Activated naive CD8-positive, alpha-beta T cell treated with anti-CD3 and anti-CD28 coated beads, Interleukin-2, amount 10 ng/mL, durations not matched to agents 7 days and 5 days (primary cell): ENCODE measurements at regions not wholly inside any gene's neighbourhood (a gene's known extent, or its start where the extent isn't known, plus 50 kb on each side); places are given as distances from the start of the nearest gene placed in this dataset.

Experiments
- ATAC-seq: fragments of 150-1000 bp; cut with Tn5 transposase; one replicate; pipeline ENCODE4 v1.10.0; 2021; ENCODE audit warnings: low read depth, moderate library complexity
- POLR2A ChIA-PET: fragments of 350-600 bp; sonication (Branson Sonifier 250); formaldehyde crosslinking; loops from one replicate; lab custom pipeline; 2021; ENCODE audit warnings: antibody characterized with exemption; lab: Charles Lee
- DNase-seq: peaks from one replicate; pipeline ENCODE4 v3.0.0; 2021
- H3K27ac Mint-ChIP-seq: one replicate; pipeline ENCODE4 v1.8.0; 2022; ENCODE audit warnings: mild to moderate bottlenecking, mixed read lengths
- H3K27me3 Mint-ChIP-seq: one replicate; pipeline ENCODE4 v1.8.0; 2022; ENCODE audit warnings: mild to moderate bottlenecking, moderate library complexity, mixed read lengths
- H3K36me3 Mint-ChIP-seq: one replicate; pipeline ENCODE4 v1.8.0; 2021; ENCODE audit warnings: mild to moderate bottlenecking, mixed read lengths
- H3K4me1 Mint-ChIP-seq: one replicate; pipeline ENCODE4 v1.8.0; 2021; ENCODE audit warnings: mixed read lengths
- H3K4me3 Mint-ChIP-seq: one replicate; pipeline ENCODE4 v1.8.0; 2022; ENCODE audit warnings: mild to moderate bottlenecking, moderate library complexity, mixed read lengths
- H3K9me3 Mint-ChIP-seq: one replicate; pipeline ENCODE4 v1.8.0; 2021; ENCODE audit warnings: mixed read lengths

GRCh38 chr10:118408181-118408580 is 66.1 kb upstream of the FAM204A start:
- H3K4me1 Mint-ChIP-seq: no peaks in the 10 kb centered on the region
- no peak overlapping the region for H3K27ac Mint-ChIP-seq
- H3K36me3 Mint-ChIP-seq: no peaks in the 10 kb centered on the region
- POLR2A ChIA-PET: no interaction called here
- H3K4me3 Mint-ChIP-seq: no peak overlapping the region
- DNase-seq: no peak
- no peaks in the 10 kb centered on the region for H3K9me3 Mint-ChIP-seq
- ATAC-seq: no peak
- H3K27me3 Mint-ChIP-seq: peaks cover 10% of the 10 kb centered on the region

GRCh38 chr10:118407777-118408176 is 65.7 kb upstream of the FAM204A start:
- H3K27me3 Mint-ChIP-seq: peaks cover 9% of the 10 kb centered on the region
- H3K4me3 Mint-ChIP-seq: no peak overlapping the region
- H3K9me3 Mint-ChIP-seq: no peaks in the 10 kb centered on the region
- no peak for ATAC-seq
- no peaks in the 10 kb centered on the region for H3K36me3 Mint-ChIP-seq
- no peak for DNase-seq
- H3K27ac Mint-ChIP-seq: no peak overlapping the region
- POLR2A ChIA-PET: no interaction called here
- H3K4me1 Mint-ChIP-seq: no peaks in the 10 kb centered on the region

- H3K4me1 Mint-ChIP-seq: no peaks in the 10 kb centered on the region
- H3K27ac Mint-ChIP-seq: no peak overlapping the region
- no peak overlapping the region for H3K4me3 Mint-ChIP-seq
- ATAC-seq (no peak), DNase-seq (no peak)
- POLR2A ChIA-PET: no interaction called here
- no peaks in the 10 kb centered on the region for H3K9me3 Mint-ChIP-seq
- peaks cover 16% of the 10 kb centered on the region for H3K27me3 Mint-ChIP-seq
- H3K36me3 Mint-ChIP-seq: no peaks in the 10 kb centered on the region
Measured at GRCh38 chr10:118407026-118407425, 64.9 kb upstream of the FAM204A start.

- H3K4me3 Mint-ChIP-seq: no peak overlapping the region
- no peak overlapping the region for H3K27ac Mint-ChIP-seq
- DNase-seq (no peak), ATAC-seq (no peak)
- no peaks in the 10 kb centered on the region for H3K36me3 Mint-ChIP-seq
- POLR2A ChIA-PET: no interaction called here
- H3K9me3 Mint-ChIP-seq: no peaks in the 10 kb centered on the region
- H3K4me1 Mint-ChIP-seq: no peaks in the 10 kb centered on the region
- peaks cover 17% of the 10 kb centered on the region for H3K27me3 Mint-ChIP-seq
Measured at GRCh38 chr10:118405928-118406327, 63.8 kb upstream of the FAM204A start.

GRCh38 chr10:118403967-118404366 is 61.8 kb upstream of the FAM204A start:
- Mint-ChIP-seq H3K27me3 (peaks cover 12% of the 10 kb centered on the region), H3K4me3 (no peak overlapping the region), H3K27ac (no peak overlapping the region), H3K4me1 (no peaks in the 10 kb centered on the region), H3K36me3 (no peaks in the 10 kb centered on the region), H3K9me3 (no peaks in the 10 kb centered on the region)
- ATAC-seq (no peak), DNase-seq (no peak)
- POLR2A ChIA-PET: no interaction called here

GRCh38 chr10:118401708-118402193 is 59.6 kb upstream of the FAM204A start:
- Mint-ChIP-seq H3K36me3 (no peaks in the 10 kb centered on the region), H3K4me1 (no peaks in the 10 kb centered on the region), H3K27ac (no peak overlapping the region), H3K27me3 (peaks cover 20% of the 10 kb centered on the region), H3K4me3 (no peak overlapping the region), H3K9me3 (no peaks in the 10 kb centered on the region)
- DNase-seq (no peak), ATAC-seq (no peak)
- POLR2A ChIA-PET: no interaction called here

GRCh38 chr10:118397391-118397790 is 55.3 kb upstream of the FAM204A start:
- Mint-ChIP-seq H3K4me3 (no peak overlapping the region), H3K36me3 (no peaks in the 10 kb centered on the region), H3K4me1 (peaks cover 3% of the 10 kb centered on the region), H3K27me3 (peaks cover 13% of the 10 kb centered on the region), H3K9me3 (no peaks in the 10 kb centered on the region), H3K27ac (no peak overlapping the region)
- ATAC-seq (no peak), DNase-seq (no peak)
- POLR2A ChIA-PET: no interaction called here

- H3K9me3 Mint-ChIP-seq: no peaks in the 10 kb centered on the region
- no peak for DNase-seq
- H3K27me3 Mint-ChIP-seq: peaks cover 8% of the 10 kb centered on the region
- ATAC-seq: no peak
- POLR2A ChIA-PET: no interaction called here
- H3K27ac Mint-ChIP-seq: no peak overlapping the region
- peaks cover 3% of the 10 kb centered on the region for H3K4me1 Mint-ChIP-seq
- no peak overlapping the region for H3K4me3 Mint-ChIP-seq
- H3K36me3 Mint-ChIP-seq: no peaks in the 10 kb centered on the region
Measured at GRCh38 chr10:118395947-118396346, 53.8 kb upstream of the FAM204A start.

- Mint-ChIP-seq H3K27me3 (peaks cover 8% of the 10 kb centered on the region), H3K27ac (no peak overlapping the region), H3K9me3 (no peaks in the 10 kb centered on the region), H3K36me3 (no peaks in the 10 kb centered on the region), H3K4me1 (peaks cover 3% of the 10 kb centered on the region), H3K4me3 (peak overlapping the region; percentile 33)
- DNase-seq (no peak), ATAC-seq (no peak)
- POLR2A ChIA-PET: no interaction called here
Measured at GRCh38 chr10:118394301-118395200, 52.4 kb upstream of the FAM204A start.

- H3K27ac Mint-ChIP-seq: no peak overlapping the region
- peaks cover 3% of the 10 kb centered on the region for H3K4me1 Mint-ChIP-seq
- DNase-seq: no peak
- no peak overlapping the region for H3K4me3 Mint-ChIP-seq
- no peaks in the 10 kb centered on the region for H3K9me3 Mint-ChIP-seq
- H3K27me3 Mint-ChIP-seq: peaks cover 8% of the 10 kb centered on the region
- no peaks in the 10 kb centered on the region for H3K36me3 Mint-ChIP-seq
- ATAC-seq: no peak
- POLR2A ChIA-PET: no interaction called here
Measured at GRCh38 chr10:118392761-118393160, 50.6 kb upstream of the FAM204A start.
